Right atrium auricular region (tissue), 2 donors: ENCODE measurements at regions not wholly inside any gene's neighbourhood (a gene's known extent, or its start where the extent isn't known, plus 50 kb on each side); places are given as distances from the start of the nearest gene placed in this dataset.

ENCODE experiments used
- DNase-seq: peaks from one replicate; pipeline ENCODE4 v3.0.0-alpha.2; 2019; ENCODE audit warnings: low spot score
- H3K27ac ChIP-seq, 2 donors: fragments of 200-600 bp; sonication (generic); 1 replicate in 1 of 2; 2 replicates in 1 of 2; pipeline ENCODE4 v1.5.1; 2016 to 2019
- H3K27me3 ChIP-seq, 2 donors: fragments of 200-600 bp; sonication (generic); one replicate each; pipeline versions ENCODE4 v1.5.1 to v1.6.0; 2017 to 2019
- H3K36me3 ChIP-seq: fragments of 200-600 bp; sonication (generic); one replicate; pipeline ENCODE4 v1.5.1; 2016
- H3K4me1 ChIP-seq, 2 donors: fragments of 200-600 bp; sonication (generic); one replicate each; pipeline versions ENCODE4 v1.5.1 to v1.6.0; 2017 to 2019
- H3K4me3 ChIP-seq, 2 donors: fragments of 200-600 bp; sonication (generic); 1 replicate in 1 of 2; 2 replicates in 1 of 2; pipeline ENCODE4 v1.5.1; 2017 to 2019; ENCODE audit warnings: mild to moderate bottlenecking in 1 of 2, moderate library complexity in 1 of 2
- H3K9me3 ChIP-seq, 2 donors: fragments of 200-600 bp; sonication (generic); one replicate each; pipeline ENCODE4 v1.5.1; 2019
- CTCF ChIP-seq, 2 donors: fragments of 200-600 bp; sonication (generic); IDR thresholded peaks; one replicate each; pipeline ENCODE4 v1.5.1; 2019; ENCODE audit warnings: antibody characterized with exemption in 2 of 2

DNA sequence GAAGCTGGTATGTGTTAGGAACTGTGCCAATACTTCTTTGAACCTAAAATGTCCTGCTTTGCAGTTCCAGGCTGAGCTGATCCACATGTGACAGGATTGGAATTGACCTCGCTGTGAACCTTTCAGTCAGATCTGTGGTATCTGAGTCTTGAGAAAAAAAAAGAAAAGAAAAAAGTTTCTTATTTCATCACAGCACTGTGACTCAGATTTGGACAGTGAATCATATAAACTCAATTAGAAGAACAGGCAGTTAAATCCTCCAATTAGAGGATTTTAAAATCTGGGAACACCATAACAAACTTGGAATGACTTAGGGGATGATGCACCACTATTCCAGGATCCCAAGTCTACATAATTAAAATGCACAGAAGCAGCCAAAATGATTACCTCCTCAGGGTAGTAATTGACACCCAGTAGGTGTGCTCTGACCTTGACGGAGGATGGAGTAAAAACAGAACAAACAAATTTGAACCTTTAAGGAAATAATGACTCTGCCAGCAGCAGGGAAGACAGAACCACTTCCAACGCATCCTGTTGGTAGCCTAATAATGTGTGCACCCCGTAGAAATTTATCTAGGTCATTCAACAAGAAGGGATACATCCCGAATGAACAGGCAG is 57.8 kb upstream of the RAI14 start:
- Histone ChIP-seq H3K9me3 (no peaks in the 10 kb centered on the region), H3K4me3 (no peak overlapping the region), H3K36me3 (no peaks in the 10 kb centered on the region), H3K27me3 (no peaks in the 10 kb centered on the region), H3K4me1 (no peaks in the 10 kb centered on the region), H3K27ac (no peak overlapping the region)
- DNase-seq = no peak
- no peak for TF ChIP-seq CTCF (IDR thresholded peaks at IDR 0.05)

DNA sequence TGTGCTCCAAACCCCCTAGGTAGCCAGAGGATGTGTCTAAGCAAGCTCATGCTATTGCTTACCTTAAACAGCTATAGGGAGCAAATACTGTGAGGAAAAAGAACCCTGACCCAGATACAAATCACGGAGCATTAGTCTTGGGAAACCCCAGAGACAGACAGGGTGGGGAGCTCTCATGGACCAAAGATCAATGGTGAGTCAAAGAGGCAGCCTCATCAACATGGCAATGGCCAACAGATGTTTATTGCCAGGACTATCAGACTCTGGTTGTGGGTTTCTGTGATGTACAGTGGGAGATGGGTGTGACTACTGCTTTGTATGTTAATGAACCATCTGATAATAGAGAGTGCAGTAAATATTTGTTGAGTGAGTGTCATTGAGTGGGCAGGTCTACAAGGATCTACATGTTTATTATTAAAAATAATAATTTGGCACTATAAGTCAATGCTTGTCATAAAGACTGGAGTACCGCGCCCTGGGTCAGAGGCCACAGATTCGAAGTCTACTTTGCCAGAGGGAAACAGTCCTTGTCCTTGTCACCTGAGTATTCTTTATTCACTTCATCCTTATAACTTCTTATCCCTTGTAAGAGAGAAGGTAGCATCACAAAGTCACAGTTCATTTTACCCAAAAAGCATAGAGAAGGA is 56.5 kb upstream of the RAI14 start:
- Histone ChIP-seq H3K9me3 (no peaks in the 10 kb centered on the region), H3K4me3 (no peak overlapping the region), H3K36me3 (no peaks in the 10 kb centered on the region), H3K4me1 (no peaks in the 10 kb centered on the region), H3K27ac (no peak overlapping the region), H3K27me3 (no peaks in the 10 kb centered on the region)
- no peak for DNase-seq
- TF ChIP-seq CTCF (IDR thresholded peaks at IDR 0.05) = no peak

DNA sequence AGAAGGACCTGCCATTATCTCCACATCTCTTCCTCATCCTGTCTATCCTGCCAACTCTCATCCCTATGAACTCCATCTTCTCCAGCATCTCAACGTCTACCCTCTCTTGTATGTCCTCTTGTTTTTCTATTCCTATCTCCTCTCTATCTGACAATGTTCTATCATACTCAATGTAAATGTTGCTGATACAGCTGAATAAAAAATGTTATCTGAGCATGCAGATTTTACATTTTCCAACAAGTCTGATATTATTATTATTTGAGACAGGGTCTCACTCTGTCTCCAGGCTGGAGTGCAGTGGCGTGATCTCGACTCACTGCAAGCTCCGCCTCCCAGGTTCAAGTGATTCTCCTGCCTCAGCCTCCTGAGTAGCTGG is 56.0 kb upstream of the RAI14 start:
- DNase-seq = no peak
- no peak overlapping the region for H3K4me3 ChIP-seq

DNA sequence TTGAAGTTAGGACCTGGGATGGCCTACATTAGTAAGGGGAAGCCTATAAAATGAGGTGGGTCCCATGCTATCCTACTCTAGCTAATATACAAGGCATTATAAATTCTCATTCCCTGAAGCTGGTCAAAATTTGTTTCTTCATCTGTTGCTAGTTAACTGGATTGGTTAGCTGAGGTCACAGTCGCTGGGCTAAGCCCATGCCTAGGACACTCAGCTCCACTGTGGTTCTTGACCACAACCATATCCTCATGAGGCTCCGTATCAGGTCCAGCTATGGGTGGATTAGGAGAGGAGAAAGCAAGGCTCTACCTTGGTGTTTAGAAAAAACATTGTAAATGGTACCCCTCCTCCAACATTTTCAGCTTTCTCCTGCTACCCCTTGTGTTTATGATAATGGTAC is 52.8 kb upstream of the RAI14 start:
- Histone ChIP-seq H3K4me1 (peaks cover 0 to 3% of the 10 kb centered on the region in 2 donors), H3K4me3 (no peak overlapping the region), H3K27ac (no peak overlapping the region), H3K27me3 (no peaks in the 10 kb centered on the region), H3K36me3 (no peaks in the 10 kb centered on the region), H3K9me3 (no peaks in the 10 kb centered on the region)
- no peak for TF ChIP-seq CTCF (IDR thresholded peaks at IDR 0.05)
- DNase-seq = no peak

More for the DNA sequence above, 56.0 kb upstream of the RAI14 start:
- TF ChIP-seq CTCF (IDR thresholded peaks at IDR 0.05) = no peak
- Histone ChIP-seq H3K9me3 (no peaks in the 10 kb centered on the region), H3K36me3 (no peaks in the 10 kb centered on the region), H3K27me3 (no peaks in the 10 kb centered on the region), H3K27ac (no peak overlapping the region), H3K4me1 (no peaks in the 10 kb centered on the region)

DNA sequence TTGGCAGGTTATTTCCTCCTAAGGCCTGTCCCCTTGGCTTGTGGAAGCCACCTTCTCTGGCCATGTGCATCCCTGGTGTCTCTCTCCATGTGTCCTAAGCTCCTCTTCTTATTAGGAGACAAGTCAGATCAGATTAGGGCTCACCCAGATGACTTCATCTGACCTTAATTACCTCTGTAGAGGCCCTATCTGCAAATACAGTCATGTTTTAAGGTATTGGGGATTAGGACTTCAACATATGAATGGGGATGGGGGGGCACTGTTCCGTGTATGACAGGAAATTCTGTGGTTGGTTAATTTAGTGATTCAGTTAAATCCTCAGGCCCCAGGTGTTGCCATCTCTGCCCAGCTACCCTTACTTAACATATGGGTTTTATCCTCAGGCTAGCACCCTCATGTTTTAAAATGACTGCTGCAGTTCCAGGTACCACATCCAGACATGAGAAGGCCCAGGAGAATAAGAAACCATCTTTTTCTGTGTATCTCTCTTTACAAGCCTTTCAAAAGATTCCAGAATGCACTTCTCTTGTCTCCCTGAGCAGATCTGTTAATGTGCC is 51.9 kb upstream of the RAI14 start:
- no peaks in the 10 kb centered on the region for H3K36me3 ChIP-seq
- H3K27me3 ChIP-seq = no peaks in the 10 kb centered on the region
- DNase-seq = no peak
- no peak for TF ChIP-seq CTCF (IDR thresholded peaks at IDR 0.05)
- H3K9me3 ChIP-seq = no peaks in the 10 kb centered on the region
- no peak overlapping the region for H3K4me3 ChIP-seq
- H3K4me1 ChIP-seq = peaks cover 0 to 11% of the 10 kb centered on the region in 2 donors
- no peak overlapping the region for H3K27ac ChIP-seq
